GM12865 (cell line): ENCODE measurements at regions not wholly inside any gene's neighbourhood (a gene's known extent, or its start where the extent isn't known, plus 50 kb on each side); places are given as distances from the start of the nearest gene placed in this dataset.

Experiments
- DNase-seq: peaks from one replicate; pipeline ENCODE4 v3.0.0; 2010; ENCODE audit warnings: low read depth
- H3K4me3 ChIP-seq: 2 replicates; pipeline ENCODE4 v1.5.1; 2011; ENCODE audit warnings: mild to moderate bottlenecking, low read depth, low read length, control low read depth
- CTCF ChIP-seq: IDR thresholded peaks from 2 replicates; pipeline ENCODE4 v1.5.1; 2011; ENCODE audit warnings: low read length, control low read depth, low read depth, inconsistent platforms; ENCODE audit not compliant: insufficient read depth; ENCODE audit errors: missing control alignments

DNA sequence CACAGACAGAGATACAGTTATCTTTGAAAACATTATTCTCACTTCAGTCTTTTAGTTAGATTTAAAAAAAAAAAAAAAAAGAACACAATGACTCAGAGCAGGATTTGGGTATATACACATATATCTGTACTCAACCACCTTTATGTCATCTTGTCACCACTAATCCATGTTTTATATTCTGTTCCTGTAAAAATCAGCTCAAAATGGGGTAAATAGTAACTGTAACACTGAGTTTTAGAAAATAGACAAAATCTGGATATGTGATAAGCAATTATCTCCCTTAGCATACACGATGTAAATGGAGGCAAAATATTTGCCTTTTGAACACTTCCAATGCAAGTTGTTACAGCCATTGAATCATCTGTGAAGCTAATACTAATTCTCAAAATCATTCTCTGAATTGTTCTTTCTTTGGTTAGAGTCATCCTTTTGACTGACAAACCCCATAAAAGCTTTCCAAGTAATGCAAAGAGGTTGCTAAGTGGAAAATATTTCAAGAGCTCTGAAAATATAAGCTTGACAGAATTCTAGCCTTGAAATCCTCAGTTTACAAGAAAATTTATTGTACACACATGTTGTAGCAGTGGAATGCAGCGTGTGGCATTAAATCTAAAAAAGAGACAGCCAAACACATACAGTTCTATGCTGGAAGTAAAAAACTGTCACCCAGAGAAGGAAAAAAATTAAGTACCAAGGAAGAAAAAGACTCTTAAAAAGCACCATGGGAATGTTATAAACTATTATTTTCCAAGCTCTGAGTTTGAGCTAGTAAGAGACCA lies 502.2 kb upstream of the PHF14 start:
- no peak overlapping the region for H3K4me3 ChIP-seq
- TF ChIP-seq CTCF: no peak
- no peak for DNase-seq

DNA sequence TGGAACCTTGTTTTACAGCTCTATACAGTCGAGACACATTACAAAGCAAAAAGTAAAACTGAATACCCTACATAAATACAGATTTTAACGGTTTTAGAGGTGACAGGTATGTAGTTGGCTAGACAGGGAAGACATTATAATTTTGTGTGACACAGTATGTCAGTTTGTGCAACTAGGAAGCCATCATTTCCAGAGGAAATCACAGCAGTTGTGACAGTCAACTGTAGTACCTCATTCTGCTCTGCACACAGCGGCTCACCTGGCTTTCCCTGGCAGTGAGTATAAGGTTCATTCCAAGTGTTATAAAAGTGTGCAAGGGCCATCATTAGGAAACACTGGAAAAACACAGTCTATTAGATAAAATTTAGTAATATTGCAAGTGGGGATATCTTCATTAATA lies 501.6 kb upstream of the PHF14 start:
- no peak for DNase-seq
- no peak overlapping the region for H3K4me3 ChIP-seq
- TF ChIP-seq CTCF: no peak

DNA sequence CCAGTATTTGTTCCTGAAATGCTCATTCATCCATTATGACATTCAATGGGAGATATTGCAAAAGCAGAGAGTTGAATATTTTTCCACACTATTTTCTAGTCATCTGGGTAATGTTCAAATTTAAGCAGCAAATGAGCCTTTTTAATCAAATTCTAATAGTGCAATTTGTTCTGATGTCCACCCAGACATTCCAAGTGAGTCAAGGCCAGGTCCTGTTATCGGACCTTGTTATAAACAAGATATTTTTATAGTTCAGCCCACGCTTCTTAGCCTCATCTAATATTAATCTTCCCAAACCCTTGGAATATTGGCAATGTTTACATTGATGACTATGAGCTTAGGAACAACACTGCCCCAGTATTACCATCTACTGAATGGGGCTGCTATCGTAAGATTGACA lies 500.1 kb upstream of the PHF14 start:
- no peak for TF ChIP-seq CTCF
- H3K4me3 ChIP-seq: no peak overlapping the region
- DNase-seq: no peak

DNA sequence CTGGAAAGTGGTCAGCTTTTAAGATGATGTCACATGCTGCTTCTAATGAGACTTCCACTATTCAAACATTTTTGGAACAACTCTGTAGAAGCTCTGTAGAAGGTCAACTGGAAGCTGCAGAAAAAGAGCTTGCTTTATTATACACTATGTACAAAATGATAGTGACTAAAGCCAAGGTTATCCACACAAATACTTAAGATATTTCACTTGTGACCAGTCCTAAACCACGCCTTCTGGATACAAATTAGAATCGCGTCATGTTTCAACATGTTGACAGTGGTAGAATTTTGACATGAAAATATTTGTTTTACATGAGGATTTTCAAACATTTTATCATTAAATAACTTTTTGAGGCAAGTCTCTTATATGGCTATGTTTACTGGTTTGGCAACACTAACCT lies 499.6 kb upstream of the PHF14 start:
- no peak for TF ChIP-seq CTCF
- no peak overlapping the region for H3K4me3 ChIP-seq
- DNase-seq: no peak

DNA sequence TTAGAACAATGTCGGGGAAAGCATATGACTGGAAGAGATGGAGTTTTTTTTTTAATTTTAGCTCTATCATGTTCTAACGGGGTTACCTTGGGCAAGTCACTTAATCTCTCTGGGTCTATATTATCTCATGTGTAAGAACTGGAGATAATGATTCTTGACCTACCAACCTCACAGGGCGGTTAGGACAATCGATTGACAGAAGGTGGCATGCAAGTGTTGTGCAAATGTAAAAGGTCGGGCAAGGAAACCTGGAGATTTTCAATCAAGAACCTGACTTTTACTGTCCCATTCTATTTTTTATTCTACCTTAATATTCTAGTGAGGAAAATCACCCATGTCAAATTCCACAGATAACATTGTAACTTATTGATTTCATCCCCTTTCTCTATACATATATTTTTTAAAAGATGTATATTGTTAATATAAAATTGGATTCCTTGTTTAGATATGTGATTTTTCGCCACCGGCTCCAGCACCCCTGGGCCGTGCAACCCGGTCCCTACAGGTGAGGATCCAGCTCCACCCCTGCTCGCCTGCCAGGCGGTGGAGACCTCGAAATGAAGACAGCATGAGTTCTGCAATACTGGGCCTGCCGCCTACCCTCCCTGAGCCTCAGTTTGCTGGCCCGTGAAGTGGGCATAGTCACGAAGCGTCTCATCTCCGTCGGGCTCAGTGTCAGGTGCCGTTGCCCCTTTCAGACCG lies 497.6 kb upstream of the PHF14 start:
- no peak overlapping the region for H3K4me3 ChIP-seq
- DNase-seq: peak; percentile 1
- TF ChIP-seq CTCF: no peak

- no peak for DNase-seq
- H3K4me3 ChIP-seq: no peak overlapping the region
- no peak for TF ChIP-seq CTCF
Observed at GRCh38 chr7:10476642-10477041, 497.0 kb upstream of the PHF14 start.
